ENCODE measurements at regions not wholly inside any gene's neighbourhood (a gene's known extent, or its start where the extent isn't known, plus 50 kb on each side); places are given as distances from the start of the nearest gene placed in this dataset.
A peak's percentile ranks its signal among the peaks of the same experiment; 100 is the strongest.

DNA sequence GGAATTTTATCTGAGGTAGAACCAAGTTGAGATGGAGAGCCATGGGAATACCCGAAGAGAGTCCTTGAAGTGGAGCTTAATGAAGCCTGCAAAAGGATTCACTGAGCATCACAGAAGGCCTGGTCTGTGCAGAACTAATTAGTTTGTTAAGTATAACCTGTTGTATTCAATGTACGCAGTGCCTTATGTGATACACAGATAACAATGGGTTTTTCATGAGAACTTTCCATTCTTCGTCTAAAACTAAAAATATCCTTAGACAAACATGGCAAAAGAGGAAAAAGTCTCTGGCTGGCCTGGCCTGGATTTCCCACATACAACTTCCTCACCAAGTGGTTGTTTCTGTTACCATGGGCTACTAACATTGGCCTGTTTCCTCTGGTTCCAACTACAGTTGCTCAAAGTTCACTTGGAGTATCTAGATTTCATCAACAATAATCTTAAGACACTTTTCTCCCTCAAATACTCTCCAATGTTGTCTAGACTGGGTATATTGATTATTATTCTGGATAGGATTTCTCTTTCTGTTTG is 237.6 kb upstream of the ZNF462 start:
- DNase-seq, result no peak

DNA sequence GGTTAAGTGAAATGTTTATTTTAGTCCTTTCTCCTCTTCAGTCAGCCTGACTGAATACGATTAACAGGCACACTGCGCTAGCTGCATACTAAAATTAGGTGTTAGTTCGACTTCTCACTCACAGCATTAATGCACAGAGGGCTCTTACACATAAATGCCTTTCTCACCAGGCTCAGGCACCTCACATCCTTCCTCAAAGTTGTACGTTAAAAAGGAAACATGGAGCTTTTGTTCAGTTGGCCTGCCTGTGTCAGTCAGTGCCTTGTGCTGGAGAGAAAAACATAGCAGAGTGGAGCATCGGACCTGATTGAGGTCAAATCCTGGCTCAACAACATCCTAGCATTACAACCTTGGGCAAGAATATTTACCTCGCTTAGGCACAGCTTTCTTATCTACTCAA is 236.0 kb upstream of the ZNF462 start:
- DNase-seq, result no peak

DNA sequence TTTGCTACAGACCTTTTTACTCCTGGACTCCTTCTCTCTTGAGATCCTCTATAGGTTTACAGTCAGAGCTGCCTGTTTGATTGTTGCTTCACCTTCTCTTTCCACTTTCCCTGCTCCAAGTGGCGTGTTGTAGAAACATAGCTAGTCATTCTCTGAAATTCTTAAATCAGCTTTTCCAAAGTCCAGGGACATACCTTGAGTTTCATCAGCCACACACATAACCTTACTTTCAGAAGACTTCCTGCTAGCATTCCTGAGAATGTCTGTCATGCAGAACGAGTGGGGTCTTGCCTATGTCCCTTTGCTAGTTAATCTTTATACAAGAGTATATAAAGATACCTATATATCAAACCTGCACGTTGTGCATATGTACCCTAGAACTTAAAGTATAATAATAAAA is 230.3 kb upstream of the ZNF462 start:
- no peak for DNase-seq

DNA sequence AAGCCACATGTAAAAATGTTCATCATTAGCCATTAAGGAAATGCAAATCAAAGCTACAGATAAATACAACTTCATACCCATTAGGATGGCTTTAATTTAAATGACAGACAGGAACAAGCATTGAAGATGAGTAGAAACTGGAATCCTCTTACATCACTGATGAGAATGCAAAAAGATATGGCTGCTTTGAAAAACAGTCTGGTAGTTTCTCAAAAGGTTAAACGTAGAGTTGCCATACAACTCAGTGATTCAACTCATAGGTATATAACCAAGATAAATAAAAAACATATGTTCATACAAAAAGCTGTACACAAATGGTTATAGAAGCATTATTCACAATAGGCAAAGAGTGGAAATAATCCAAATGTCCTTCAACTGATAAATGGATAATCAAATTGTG is 228.8 kb upstream of the ZNF462 start:
- no peak for DNase-seq

DNA sequence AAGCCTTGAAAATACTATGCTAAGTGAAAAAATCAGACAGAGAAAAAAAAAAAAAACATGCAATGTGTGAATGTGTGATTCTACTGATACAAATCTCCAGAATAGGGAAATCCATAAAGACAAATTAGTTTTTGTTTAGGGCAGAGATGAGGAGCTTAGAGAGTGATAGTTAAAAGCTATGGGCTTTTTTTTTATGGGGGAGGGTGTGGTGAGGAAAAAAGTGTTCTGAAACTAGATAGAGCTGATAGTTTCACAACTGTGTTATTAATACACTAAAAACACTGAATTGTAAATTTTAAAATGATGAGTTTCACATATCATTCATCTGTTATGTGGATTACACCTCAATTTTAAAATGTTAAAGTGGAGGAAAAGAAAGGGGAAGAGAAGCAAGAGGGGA is 228.3 kb upstream of the ZNF462 start:
- no peak for DNase-seq

DNA sequence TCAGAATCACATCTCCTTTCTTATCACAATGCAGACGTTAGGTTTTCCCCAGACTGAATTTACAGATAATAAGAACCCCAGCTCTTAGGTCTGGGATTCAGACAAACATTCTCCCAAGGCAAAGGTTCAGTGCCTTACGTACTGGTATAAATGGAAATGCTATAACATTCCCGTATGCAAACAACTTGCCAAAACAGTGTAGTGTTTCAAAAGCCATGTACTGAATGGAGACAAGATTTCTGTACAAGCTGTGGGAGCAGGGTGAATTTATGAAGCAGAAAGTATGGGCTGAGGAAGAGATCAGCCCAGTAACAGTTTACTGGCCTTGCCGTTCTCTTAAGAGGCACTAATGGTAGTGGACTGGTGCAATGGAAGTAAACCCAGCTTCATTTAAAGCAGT is 225.5 kb upstream of the ZNF462 start:
- no peak for DNase-seq

DNA sequence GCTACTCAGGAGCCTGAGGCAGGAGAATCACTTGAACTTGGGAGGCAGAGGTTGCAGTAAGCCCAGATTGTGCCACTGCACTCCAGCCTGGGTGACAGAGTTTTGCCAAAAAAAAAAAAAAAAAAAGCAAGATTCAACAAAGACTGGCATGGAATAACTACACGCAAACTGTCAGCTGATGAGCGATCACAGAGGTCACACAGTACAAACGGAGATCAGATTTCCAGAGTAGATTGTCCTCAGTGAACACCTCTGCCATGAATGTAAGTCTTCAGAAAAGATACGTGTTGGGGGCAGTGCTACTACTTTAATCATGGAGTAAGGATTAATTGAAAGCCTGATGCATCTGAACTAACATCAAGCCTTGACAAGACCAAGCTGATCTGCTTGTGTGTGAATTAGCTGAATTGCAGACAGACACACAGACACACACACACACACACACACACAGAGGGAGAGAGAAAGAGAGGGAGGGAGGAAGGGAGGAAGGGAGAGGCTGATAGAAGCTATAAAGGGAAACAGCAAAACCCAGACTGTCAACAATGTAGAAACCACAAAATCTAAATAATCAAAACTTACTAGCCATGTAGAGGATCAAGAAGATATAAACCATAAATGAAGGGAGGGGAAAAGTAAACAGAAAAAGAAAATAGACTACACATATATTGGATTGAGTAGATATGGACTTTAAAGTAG is 222.9 kb upstream of the ZNF462 start:
- DNase-seq, result no peak

DNA sequence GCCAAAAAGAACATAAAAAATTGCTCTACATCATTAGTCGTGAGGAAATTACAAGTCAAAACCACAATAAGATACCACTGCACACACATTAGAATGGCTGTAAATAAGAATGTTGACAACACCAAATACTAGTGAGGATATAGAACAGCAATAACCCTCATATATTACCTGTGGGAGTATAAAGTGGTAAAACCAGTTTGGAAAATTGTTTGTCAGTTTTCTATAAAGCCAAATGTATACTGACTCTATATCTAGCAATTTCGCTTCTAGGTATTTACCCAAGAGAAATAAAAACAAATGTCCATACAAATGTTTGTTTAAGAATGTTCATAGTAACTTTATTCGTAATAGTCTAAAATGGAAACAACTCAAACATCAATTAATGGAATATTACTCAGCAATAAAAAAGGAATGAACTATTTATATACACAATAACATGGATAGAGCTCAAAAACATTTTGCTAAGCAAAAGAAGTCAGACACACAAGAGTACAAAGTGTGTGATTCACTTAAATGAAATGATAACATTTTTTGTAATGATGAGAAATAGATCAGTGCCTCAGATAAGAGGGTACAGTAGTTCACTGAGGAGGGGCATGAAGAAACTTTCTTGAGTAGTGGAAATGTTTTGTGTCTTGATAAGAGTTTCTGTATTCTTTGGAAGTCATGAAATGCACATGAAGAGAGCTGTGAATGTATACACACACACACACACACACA is 219.6 kb upstream of the ZNF462 start:
- no peak for DNase-seq

DNA sequence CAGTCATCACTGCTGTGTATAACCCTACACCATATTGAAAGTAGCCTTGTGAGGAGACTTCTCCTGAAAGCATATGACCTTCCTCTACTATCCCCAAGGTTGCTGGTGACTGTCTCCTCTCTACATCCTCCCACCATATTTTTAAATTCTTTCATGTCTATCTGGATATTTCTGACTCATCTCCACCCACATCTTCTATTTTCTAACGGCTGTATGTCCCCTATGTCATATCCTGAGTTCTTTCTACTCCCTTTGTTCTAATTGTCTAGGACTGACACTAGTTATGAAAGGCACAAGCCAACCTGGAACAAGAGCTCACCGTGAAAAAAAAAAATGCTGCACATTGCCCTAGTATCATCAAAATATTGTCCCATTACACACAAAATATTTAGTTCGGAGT is 218.3 kb upstream of the ZNF462 start:
- no peak for DNase-seq

DNA sequence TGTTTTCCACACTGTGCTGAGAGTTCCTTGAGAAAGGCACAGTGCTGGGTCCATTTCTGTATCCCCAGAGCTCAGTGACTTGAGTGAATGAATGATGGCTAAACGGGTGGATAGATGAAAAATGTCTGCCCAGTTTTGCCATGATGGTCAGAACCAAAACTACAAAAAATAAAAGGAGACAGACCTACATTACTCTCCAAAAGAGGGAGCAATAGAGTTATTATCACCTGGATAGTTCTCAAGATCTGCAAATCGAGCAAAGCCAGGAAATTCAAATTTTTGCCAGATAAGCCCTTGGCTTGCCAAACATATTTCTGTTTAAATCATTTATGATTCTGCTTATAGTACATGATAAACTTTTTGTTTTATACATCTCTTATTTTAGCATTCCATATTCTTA is 214.2 kb upstream of the ZNF462 start:
- DNase-seq, result peak in 1 of 2 experiments; percentile 42

DNA sequence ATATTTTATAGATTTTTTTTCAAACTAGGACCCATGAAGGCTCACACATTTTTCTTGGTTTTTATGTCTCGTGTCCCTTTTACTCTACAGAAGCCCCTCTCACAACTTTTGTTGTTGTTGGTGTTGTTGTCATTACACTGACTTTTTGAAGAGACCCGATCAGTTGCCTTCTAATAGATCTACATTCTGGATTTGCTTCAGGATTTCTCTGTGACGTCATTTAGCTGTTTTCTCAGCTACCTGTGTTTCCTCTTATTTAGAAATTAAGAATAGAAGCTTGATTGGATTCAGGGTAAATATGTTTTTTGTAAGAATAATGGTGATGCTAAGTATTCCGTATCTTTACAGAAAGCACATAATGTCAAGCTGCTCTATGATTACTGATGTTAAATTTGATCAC is 213.3 kb upstream of the ZNF462 start:
- DNase-seq, result no peak

DNA sequence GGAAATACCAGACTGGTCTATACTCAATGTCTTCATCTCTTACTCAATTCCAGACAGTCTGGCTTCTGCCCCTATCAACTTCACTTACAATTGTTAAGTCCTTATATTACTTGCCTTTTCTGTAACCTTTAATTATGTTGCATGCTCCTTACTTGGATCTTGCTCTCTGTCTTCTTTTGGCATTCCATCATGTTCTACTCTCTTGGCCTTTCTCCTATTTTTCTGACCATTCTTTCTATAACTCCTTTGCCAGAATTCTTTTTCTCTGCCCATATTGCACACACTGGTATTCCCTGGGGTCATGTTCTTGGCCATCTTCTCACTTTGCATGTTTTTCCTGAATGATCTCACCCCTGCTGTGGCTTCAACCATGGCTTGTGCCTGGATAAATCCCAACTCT is 209.8 kb upstream of the ZNF462 start:
- DNase-seq, result peak in 1 of 2 experiments; percentile 2

DNA sequence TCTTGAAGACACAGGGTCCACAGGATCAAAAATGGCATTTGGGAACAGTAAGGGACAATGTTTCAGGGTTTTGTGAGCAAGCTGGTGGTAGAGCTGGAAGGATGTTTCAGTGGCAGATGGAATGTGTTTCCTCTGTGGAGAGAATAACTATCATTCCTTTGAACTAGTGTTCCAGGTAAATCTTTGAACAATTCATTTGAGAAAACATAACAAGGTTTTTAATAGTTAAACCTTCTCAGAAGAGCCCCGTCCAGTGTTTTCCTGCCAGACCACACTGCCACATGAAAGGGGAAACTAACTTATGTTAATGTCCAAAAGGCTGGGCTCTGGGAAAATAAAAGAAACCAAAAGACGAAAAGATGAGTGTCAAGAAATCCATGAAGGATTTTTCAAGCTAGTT is 207.0 kb upstream of the ZNF462 start:
- no peak for DNase-seq

DNA sequence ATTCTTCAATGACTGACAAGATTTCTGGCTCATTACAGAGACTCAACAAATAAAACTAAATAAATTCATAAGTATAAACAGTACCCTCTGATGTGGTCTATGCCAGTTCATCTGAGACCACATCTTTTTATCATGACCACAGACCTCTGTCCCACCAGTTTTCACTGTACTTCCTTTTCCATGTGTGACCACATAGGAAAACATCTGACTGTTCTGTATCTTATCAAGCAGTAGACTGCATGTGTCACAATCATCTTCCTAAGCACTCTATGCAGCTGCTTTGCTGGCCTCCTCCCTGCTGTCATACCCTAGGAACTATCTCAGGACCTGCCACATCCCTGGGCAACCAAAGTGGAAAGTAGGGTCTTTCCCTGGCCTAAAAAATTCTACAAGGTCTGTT is 205.0 kb upstream of the ZNF462 start:
- no peak for DNase-seq

DNA sequence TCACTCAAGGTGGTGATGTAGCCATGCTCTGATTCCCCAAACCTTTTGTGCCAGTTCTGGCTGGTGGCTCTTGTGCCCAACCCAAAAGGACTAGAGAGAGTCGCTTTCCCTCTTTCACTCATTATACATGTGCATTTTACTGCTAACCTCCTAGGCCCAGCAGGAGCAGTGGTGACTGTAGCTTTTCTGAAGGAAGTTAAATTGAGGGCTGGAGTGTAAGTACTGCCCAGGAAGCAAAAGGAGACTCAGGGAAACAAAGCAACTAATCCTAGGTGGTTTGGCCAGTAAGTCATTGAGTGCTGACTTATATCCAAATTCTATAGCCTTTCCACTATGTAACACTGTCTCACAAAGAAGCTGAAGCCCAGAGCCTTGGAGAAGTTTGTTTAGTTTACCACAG is 194.4 kb upstream of the ZNF462 start:
- no peak for DNase-seq

DNA sequence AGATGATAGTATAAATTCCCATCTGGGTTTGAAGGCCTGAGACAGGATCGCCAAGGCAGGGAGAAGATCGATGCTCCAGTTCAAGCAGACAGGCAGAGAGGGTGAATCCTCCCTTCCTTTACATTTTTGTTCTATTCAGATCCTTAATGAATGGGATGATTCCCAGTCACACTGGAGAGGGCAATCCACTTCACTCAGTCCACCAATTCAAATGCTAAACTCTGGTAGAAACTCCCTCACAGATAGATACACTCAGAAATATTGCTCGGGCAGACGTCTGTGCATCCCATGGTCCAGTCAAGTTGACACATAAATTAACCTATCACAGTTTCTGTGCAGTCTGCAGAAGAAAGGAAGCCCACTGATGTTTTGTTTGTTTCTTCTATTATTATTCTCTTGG is 193.1 kb upstream of the ZNF462 start:
- DNase-seq, result no peak

DNA sequence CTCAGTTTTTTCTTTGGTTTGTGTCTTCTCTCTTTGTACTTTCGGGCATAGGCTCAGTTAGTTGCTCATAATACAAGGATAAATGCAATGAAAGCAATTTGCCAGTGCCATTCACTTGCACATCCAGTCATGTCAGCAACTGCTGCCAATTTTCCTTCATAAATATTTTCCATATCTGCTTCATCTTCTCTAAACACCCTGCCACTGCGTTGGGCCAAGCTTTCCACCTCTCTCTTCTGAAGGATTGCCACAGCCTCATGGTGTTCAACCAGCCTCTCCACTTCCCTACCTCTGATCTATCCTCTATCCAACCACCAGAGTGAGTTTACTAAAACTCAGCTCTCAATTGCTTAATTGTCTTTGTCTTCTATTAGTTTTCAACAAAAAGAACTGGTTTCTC is 192.5 kb upstream of the ZNF462 start:
- DNase-seq, result no peak

DNA sequence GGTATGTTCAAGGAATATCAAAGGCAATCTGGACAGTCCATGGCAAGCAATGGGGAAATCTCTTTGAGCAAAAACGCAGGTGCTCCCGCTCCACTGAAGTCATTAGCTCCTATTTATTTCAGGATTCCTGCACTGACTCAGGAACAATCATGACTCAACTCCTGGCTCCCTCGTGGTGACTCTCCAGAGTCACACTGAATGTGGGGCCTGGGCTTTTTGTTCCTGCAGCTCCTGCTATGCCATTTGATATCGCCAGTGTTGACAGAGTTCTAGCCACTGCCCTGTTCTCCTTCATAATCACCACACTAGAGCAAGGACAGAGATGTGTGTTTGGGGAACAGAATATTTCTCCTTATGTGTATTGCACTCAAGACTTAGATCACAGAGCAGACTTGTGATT is 187.2 kb upstream of the ZNF462 start:
- DNase-seq, result no peak

DNA sequence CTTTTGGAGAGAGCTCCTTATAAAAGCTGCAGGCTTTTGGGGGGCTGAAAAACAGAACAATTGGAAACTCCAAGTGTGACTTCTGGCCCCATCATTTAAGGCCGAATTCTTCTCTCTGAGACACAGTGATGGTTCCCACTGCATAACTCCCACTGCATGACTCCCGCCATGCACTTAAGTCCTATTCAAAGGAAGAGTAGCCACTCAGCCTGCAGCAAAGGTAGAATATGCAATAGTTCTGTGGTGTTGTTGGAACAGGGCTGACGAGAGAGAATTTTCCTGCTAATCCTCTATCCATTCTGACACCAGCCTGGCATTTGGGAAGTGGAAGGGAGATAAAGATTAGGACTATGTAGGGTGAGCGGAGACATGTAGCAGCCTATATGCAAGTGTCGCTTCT is 185.6 kb upstream of the ZNF462 start:
- no peak for DNase-seq

DNA sequence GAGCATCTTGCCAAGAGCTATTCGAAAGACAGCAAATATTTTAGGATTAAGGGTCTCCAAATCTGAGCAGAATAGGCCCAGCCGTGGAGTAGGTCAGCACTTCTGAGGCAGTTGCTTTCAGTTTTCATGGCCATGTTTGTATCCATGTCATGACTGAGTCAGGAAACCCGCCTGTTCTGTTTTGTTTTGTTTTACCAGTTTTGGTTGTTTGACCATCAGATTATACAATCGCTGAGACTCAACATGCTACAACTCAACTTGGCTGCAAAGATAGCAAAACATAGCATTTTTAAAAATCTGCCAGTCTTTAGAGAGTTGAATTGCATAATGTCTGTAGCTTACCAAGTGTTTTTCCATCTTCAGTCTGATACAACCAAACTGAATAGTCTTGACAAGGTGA is 185.1 kb upstream of the ZNF462 start:
- DNase-seq, result no peak

DNA sequence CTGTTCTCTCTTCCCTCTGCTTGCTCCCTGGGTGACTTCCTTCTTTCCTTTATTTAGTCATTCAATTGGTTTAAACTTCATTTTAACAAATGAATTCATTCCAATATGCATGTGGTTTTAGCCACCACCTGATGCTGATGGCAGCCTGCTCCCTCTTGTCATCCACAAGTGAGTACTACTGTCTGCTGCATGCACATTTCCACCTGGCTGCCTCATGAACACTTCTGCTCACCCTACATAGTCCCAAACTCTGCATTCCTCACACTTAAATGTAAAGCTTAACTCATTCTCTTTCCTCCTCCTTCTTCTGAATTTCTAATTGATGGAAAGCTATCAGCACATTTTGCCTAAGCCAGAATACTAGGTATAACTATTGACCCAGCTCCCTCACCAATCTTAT is 184.7 kb upstream of the ZNF462 start:
- DNase-seq, result no peak

DNA sequence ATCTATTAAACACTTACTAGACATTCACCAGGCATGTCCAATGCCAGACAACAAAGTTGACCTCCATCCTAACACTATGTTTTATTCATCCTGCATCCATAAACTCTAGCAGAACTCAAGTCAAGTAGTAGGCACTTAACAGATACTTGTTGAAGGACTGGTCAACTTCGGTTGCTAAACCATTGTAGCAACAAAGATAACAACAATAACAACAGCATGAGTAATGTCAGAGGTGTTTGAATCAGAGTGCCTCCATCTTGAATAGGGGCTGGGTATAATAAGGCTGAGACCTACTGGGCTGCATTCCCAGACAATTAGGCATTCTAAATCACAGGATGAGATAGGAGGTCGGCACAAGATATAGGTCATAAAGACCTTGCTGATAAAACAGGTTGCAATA is 180.5 kb upstream of the ZNF462 start:
- DNase-seq, result no peak

DNA sequence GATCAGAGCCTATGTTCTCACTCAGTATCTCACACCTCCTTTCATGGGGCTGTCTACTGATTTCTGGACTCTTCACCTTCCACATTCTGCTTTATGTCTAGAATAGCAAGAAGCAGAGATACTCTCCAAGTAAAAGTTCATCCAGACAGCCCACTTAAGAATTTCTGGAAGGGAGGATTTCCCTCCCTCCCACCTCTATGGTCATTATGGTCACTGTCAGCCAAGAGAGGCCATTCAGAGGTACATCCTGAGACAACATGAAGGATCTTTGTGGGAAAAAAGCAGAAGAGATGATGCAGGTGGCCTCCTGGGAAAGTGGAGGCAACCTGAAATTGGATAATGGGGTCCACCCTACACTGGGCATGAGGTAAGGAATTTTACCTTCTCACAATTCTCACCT is 179.5 kb upstream of the ZNF462 start:
- no peak for DNase-seq

DNA sequence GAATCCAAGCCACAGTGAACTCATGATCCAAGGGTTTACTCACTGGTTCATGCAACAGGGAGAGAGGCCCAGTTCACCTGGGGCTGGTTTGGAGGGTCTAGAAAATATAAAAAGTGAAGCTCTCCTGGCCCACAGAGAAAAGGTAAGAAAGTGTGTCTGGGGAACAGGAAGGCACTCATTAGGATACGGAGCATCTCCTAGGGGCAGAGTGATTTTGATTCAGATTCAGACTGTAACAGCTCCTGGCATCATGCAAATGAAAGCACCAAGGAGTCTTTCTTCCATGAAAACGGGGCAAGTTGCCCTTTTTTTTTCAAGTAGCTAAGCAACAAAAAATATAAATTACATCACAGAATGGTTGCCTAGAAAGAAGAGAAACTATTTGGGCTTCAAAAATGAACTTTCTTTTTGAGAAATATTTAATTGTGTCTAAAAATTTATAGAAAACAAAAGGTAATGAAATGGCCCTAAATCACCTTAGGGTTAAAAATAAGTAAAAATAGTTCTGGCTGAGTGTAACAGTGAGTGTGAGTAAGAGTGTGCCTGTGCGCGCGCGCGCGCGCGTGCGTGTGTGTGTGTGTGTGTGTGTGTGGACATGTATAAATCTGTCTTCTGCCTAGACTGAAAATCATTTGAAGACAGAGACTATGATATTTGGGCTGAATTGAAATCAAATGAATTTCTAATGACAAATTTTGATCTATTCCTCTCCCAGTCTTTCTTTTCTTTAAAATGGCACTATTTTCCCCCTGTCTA is 177.8 kb upstream of the ZNF462 start:
- DNase-seq, result no peak
